ENCODE measurements at regions not wholly inside any gene's neighbourhood (a gene's known extent, or its start where the extent isn't known, plus 50 kb on each side); places are given as distances from the start of the nearest gene placed in this dataset.

DNA sequence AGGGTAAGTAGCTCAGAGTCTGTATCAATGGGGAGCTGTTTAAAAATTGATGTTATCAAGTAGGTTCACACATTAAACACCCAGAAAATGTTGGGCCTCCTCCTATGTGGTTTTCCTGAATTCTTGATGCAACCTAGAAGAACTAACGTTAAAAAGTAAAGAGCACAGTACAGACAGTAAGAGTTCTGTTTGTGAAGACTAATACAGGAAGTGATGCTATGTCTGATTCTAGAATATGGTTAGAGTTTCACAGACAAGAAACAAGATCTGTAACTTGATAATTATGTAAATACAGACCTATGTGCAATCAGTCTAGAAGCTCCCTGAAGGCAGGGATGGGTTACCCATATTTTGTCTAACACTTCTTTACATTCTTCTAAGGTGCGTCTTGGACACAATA is 214.9 kb upstream of the BTG1 start (continued):
- TF ChIP-seq, protein P1, sequence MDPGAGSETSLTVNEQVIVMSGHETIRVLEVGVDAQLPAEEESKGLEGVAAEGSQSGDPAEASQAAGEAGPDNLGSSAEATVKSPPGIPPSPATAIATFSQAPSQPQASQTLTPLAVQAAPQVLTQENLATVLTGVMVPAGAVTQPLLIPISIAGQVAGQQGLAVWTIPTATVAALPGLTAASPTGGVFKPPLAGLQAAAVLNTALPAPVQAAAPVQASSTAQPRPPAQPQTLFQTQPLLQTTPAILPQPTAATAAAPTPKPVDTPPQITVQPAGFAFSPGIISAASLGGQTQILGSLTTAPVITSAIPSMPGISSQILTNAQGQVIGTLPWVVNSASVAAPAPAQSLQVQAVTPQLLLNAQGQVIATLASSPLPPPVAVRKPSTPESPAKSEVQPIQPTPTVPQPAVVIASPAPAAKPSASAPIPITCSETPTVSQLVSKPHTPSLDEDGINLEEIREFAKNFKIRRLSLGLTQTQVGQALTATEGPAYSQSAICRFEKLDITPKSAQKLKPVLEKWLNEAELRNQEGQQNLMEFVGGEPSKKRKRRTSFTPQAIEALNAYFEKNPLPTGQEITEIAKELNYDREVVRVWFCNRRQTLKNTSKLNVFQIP (CRISPR knock-in tag; IDR thresholded peaks at IDR 0.05; ENCODE audit: borderline replicate concordance, low read depth) = no peak
- TF ChIP-seq PATZ1 (CRISPR knock-in tag; IDR thresholded peaks at IDR 0.05; ENCODE audit: borderline replicate concordance) = no peak

GRCh38 chr12:92359581-92360209 is 214.0 kb upstream of the BTG1 start:
- no peak for ATAC-seq
- TF ChIP-seq GLIS3 (CRISPR knock-in tag; IDR thresholded peaks at IDR 0.05) = no peak
- TF ChIP-seq CSDC2 (CRISPR knock-in tag; IDR thresholded peaks at IDR 0.05) = no peak
- TF ChIP-seq, protein P2, sequence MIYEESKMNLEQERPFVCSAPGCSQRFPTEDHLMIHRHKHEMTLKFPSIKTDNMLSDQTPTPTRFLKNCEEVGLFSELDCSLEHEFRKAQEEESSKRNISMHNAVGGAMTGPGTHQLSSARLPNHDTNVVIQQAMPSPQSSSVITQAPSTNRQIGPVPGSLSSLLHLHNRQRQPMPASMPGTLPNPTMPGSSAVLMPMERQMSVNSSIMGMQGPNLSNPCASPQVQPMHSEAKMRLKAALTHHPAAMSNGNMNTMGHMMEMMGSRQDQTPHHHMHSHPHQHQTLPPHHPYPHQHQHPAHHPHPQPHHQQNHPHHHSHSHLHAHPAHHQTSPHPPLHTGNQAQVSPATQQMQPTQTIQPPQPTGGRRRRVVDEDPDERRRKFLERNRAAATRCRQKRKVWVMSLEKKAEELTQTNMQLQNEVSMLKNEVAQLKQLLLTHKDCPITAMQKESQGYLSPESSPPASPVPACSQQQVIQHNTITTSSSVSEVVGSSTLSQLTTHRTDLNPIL (CRISPR knock-in tag; IDR thresholded peaks at IDR 0.05; ENCODE audit: low read depth) = no peak
- no peak for TF ChIP-seq ZNF565 (CRISPR knock-in tag; conservative IDR thresholded peaks at IDR 0.05; ENCODE audit: low read depth)
- no peak for TF ChIP-seq ZNF8 (CRISPR knock-in tag; IDR thresholded peaks at IDR 0.05)
- no peak for TF ChIP-seq ARNTL (CRISPR knock-in tag; IDR thresholded peaks at IDR 0.05; ENCODE audit: borderline replicate concordance, low read depth)
- no peak for TF ChIP-seq OSR1 (CRISPR knock-in tag; IDR thresholded peaks at IDR 0.05)
- TF ChIP-seq ISL1 (CRISPR knock-in tag; IDR thresholded peaks at IDR 0.05) = no peak
- TF ChIP-seq BACH2 (CRISPR knock-in tag; IDR thresholded peaks at IDR 0.05; ENCODE audit: borderline replicate concordance) = no peak
- no peak for TF ChIP-seq TOX (CRISPR knock-in tag; IDR thresholded peaks at IDR 0.05; ENCODE audit: borderline replicate concordance)
- TF ChIP-seq ZNF70 (CRISPR knock-in tag; IDR thresholded peaks at IDR 0.05) = no peak
- TF ChIP-seq, protein P3, sequence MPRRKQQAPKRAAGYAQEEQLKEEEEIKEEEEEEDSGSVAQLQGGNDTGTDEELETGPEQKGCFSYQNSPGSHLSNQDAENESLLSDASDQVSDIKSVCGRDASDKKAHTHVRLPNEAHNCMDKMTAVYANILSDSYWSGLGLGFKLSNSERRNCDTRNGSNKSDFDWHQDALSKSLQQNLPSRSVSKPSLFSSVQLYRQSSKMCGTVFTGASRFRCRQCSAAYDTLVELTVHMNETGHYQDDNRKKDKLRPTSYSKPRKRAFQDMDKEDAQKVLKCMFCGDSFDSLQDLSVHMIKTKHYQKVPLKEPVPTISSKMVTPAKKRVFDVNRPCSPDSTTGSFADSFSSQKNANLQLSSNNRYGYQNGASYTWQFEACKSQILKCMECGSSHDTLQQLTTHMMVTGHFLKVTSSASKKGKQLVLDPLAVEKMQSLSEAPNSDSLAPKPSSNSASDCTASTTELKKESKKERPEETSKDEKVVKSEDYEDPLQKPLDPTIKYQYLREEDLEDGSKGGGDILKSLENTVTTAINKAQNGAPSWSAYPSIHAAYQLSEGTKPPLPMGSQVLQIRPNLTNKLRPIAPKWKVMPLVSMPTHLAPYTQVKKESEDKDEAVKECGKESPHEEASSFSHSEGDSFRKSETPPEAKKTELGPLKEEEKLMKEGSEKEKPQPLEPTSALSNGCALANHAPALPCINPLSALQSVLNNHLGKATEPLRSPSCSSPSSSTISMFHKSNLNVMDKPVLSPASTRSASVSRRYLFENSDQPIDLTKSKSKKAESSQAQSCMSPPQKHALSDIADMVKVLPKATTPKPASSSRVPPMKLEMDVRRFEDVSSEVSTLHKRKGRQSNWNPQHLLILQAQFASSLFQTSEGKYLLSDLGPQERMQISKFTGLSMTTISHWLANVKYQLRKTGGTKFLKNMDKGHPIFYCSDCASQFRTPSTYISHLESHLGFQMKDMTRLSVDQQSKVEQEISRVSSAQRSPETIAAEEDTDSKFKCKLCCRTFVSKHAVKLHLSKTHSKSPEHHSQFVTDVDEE (CRISPR knock-in tag; IDR thresholded peaks at IDR 0.05) = no peak
- no peak for TF ChIP-seq RARB (CRISPR knock-in tag; IDR thresholded peaks at IDR 0.05)
- no peak for TF ChIP-seq ESRRG (CRISPR knock-in tag; IDR thresholded peaks at IDR 0.05)

GRCh38 chr12:92357584-92358261 is 212.1 kb upstream of the BTG1 start:
- no peak for TF ChIP-seq ARNTL (CRISPR knock-in tag; IDR thresholded peaks at IDR 0.05; ENCODE audit: borderline replicate concordance, low read depth)
- TF ChIP-seq GLIS3 (CRISPR knock-in tag; IDR thresholded peaks at IDR 0.05) = no peak
- no peak for TF ChIP-seq TCF4 (CRISPR knock-in tag; IDR thresholded peaks at IDR 0.05; ENCODE audit: borderline replicate concordance)
- no peak for TF ChIP-seq CSDC2 (CRISPR knock-in tag; IDR thresholded peaks at IDR 0.05)
- TF ChIP-seq OSR1 (CRISPR knock-in tag; IDR thresholded peaks at IDR 0.05) = no peak
- no peak for TF ChIP-seq ZC3H10 (CRISPR knock-in tag; IDR thresholded peaks at IDR 0.05)
- TF ChIP-seq, protein P2 (CRISPR knock-in tag; IDR thresholded peaks at IDR 0.05; ENCODE audit: low read depth) = no peak
- TF ChIP-seq, protein P4, sequence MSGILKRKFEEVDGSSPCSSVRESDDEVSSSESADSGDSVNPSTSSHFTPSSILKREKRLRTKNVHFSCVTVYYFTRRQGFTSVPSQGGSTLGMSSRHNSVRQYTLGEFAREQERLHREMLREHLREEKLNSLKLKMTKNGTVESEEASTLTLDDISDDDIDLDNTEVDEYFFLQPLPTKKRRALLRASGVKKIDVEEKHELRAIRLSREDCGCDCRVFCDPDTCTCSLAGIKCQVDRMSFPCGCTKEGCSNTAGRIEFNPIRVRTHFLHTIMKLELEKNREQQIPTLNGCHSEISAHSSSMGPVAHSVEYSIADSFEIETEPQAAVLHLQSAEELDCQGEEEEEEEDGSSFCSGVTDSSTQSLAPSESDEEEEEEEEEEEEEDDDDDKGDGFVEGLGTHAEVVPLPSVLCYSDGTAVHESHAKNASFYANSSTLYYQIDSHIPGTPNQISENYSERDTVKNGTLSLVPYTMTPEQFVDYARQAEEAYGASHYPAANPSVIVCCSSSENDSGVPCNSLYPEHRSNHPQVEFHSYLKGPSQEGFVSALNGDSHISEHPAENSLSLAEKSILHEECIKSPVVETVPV (CRISPR knock-in tag; IDR thresholded peaks at IDR 0.05) = no peak
- no peak for TF ChIP-seq ZNF70 (CRISPR knock-in tag; IDR thresholded peaks at IDR 0.05)
- no peak for TF ChIP-seq ISL1 (CRISPR knock-in tag; IDR thresholded peaks at IDR 0.05)
- ATAC-seq = no peak

Measured in SK-N-SH treated with all-trans-retinoic acid at 6 μM for 48 hours (cell line).